ENCODE measurements at regions not wholly inside any gene's neighbourhood (a gene's known extent, or its start where the extent isn't known, plus 50 kb on each side); places are given as distances from the start of the nearest gene placed in this dataset.

DNA sequence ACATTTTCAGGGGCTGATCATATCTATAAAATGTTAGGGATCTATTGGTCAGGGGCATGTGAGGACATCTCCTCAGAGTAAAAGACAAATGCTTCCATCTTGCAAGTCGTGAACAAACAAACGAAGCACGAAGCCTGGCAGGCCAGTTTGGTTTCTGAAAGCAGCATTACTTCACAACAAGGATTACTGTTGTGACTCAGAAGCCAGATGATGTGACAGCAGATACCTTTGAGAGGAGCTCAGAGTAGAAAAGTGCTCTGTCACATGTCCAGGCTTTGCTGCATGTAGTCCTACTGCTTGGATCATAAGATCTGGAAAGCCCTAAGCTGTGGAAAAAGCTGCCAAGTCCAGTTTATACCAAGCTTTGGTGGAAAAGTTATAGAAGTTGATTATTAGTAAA lies 1827.2 kb downstream of the ARAP2 start:
- POLR2A ChIA-PET = no interaction called here
- CTCF ChIA-PET (ENCODE audit: unreplicated experiment) = no interaction called here

DNA sequence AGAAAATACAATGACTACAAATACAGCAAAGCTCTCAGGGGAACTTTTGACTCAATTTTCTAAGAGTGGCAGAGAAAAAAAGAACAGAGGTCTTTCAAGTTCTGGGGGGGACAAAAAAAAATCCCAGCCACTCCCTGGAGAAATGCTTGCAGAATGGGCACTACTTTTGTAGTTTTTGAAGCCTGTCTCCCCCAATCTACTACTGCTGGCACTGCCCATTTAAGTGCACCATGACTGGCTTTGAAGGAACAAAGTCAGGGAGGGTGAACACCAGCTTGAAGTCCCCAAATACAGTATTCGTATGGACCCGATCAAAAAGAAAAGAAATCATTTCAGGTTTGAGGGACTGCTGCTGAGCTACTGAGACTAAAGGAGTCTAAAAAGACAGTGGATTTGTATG lies 1824.4 kb downstream of the ARAP2 start:
- H3K4me3 ChIP-seq (ENCODE audit: low read depth, low read length, poor library complexity, severe bottlenecking) = no peak overlapping the region
- no peak overlapping the region for H3K27ac ChIP-seq (ENCODE audit: low read depth, low read length, poor library complexity, severe bottlenecking)
- CTCF ChIA-PET (ENCODE audit: unreplicated experiment) = no interaction called here
- H3K9me3 ChIP-seq (ENCODE audit: low read length) = 0 out of 2 replicates have a peak, but pooled peaks cover 5% of the 10 kb centered on the region
- H3K9me2 ChIP-seq (ENCODE audit: insufficient read depth, low read length) = no peaks in the 10 kb centered on the region
- TF ChIP-seq, protein P1, sequence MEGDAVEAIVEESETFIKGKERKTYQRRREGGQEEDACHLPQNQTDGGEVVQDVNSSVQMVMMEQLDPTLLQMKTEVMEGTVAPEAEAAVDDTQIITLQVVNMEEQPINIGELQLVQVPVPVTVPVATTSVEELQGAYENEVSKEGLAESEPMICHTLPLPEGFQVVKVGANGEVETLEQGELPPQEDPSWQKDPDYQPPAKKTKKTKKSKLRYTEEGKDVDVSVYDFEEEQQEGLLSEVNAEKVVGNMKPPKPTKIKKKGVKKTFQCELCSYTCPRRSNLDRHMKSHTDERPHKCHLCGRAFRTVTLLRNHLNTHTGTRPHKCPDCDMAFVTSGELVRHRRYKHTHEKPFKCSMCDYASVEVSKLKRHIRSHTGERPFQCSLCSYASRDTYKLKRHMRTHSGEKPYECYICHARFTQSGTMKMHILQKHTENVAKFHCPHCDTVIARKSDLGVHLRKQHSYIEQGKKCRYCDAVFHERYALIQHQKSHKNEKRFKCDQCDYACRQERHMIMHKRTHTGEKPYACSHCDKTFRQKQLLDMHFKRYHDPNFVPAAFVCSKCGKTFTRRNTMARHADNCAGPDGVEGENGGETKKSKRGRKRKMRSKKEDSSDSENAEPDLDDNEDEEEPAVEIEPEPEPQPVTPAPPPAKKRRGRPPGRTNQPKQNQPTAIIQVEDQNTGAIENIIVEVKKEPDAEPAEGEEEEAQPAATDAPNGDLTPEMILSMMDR (conservative IDR thresholded peaks at IDR 0.05; ENCODE audit: low read length) = no peak
- no peak for TF ChIP-seq EZH2phosphoT487 (IDR thresholded peaks at IDR 0.05; ENCODE audit: borderline replicate concordance, low read depth, low read length)
- H3K4me2 ChIP-seq (ENCODE audit: low read length) = no peak overlapping the region
- BruUV-seq (replicated peaks) = no TSS peak
- POLR2A ChIA-PET = interaction anchor here (0.7 to 0.9 kb wide), 2 partner anchors 21 to 24 kb away, joined by 3 to 9 read pairs; no protein-coding TSS in a partner anchor
- no peaks in the 10 kb centered on the region for H3K36me3 ChIP-seq (ENCODE audit: insufficient read depth, low read length)
- no peaks in the 10 kb centered on the region for H3K79me2 ChIP-seq (ENCODE audit: insufficient read depth, low read depth, low read length)
- no peak overlapping the region for H2AFZ ChIP-seq (ENCODE audit: low read length)
- intact Hi-C loops (cut with micrococcal nuclease; ENCODE audit: unreplicated experiment) = no loop called here
- DNase-seq (ENCODE audit: low spot score) = no peak
- H3K4me1 ChIP-seq (ENCODE audit: insufficient read depth, low read length, poor library complexity, severe bottlenecking) = no peaks in the 10 kb centered on the region
- H4K20me1 ChIP-seq (ENCODE audit: insufficient read depth, low read length) = no peaks in the 10 kb centered on the region

More for the DNA sequence above, 1827.2 kb downstream of the ARAP2 start:
- no peak for DNase-seq (ENCODE audit: low spot score)
- Histone ChIP-seq H3K36me3 (ENCODE audit: insufficient read depth, low read length) (no peaks in the 10 kb centered on the region), H3K79me2 (ENCODE audit: insufficient read depth, low read depth, low read length) (no peaks in the 10 kb centered on the region), H2AFZ (ENCODE audit: low read length) (no peak overlapping the region), H3K9me2 (ENCODE audit: insufficient read depth, low read length) (no peaks in the 10 kb centered on the region), H3K4me3 (ENCODE audit: low read depth, low read length, poor library complexity, severe bottlenecking) (no peak overlapping the region), H3K27ac (ENCODE audit: low read depth, low read length, poor library complexity, severe bottlenecking) (no peak overlapping the region), H3K4me1 (ENCODE audit: insufficient read depth, low read length, poor library complexity, severe bottlenecking) (no peaks in the 10 kb centered on the region), H4K20me1 (ENCODE audit: insufficient read depth, low read length) (no peaks in the 10 kb centered on the region), H3K4me2 (ENCODE audit: low read length) (no peak overlapping the region), H3K9me3 (ENCODE audit: low read length) (0 out of 2 replicates have a peak, but pooled peaks cover 5% of the 10 kb centered on the region)
- no TSS peak for BruUV-seq (replicated peaks)
- intact Hi-C loops (cut with micrococcal nuclease; ENCODE audit: unreplicated experiment) = no loop called here
- no peak for TF ChIP-seq EZH2phosphoT487 (IDR thresholded peaks at IDR 0.05; ENCODE audit: borderline replicate concordance, low read depth, low read length)
- TF ChIP-seq, protein P1 (conservative IDR thresholded peaks at IDR 0.05; ENCODE audit: low read length) = no peak

DNA sequence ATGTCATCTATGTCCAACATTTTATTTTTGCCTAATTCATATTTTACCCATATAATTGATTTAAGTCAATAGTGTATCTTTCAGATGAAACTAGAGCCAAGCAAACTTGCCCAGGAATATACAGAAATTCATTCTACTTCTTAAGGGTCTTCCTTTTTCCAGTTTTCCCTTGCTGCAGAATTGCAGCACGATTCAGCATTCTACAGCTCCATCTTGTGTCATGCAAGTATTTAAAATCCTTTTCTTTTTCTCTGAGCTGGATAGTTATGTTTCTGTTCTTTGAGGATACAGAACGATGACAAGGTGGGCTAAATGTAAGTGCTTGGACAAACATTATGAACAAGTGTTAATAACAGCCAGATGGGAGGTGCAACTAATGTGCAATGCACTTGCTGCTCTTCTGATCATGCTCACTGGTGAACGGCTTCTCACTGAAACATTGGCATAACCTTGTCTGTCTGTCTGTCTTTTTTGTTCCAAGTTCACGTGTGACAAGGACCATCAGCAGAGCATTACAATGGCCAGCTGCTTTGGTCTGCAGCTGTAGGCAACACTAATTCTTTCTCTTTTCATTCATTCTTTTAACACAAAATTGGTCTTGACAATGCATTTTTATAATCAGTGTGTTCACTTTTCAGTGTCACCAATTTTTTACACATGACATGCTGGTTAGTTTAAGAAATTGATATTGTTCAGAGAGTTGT lies 1821.7 kb downstream of the ARAP2 start:
- no peak overlapping the region for H3K4me3 ChIP-seq (ENCODE audit: low read depth, low read length, poor library complexity, severe bottlenecking)
- H3K9me2 ChIP-seq (ENCODE audit: insufficient read depth, low read length) = no peaks in the 10 kb centered on the region
- BruUV-seq (replicated peaks) = no TSS peak
- H3K79me2 ChIP-seq (ENCODE audit: insufficient read depth, low read depth, low read length) = no peaks in the 10 kb centered on the region
- no peak overlapping the region for H3K27ac ChIP-seq (ENCODE audit: low read depth, low read length, poor library complexity, severe bottlenecking)
- H3K36me3 ChIP-seq (ENCODE audit: insufficient read depth, low read length) = no peaks in the 10 kb centered on the region
- H4K20me1 ChIP-seq (ENCODE audit: insufficient read depth, low read length) = no peaks in the 10 kb centered on the region
- intact Hi-C loops (cut with micrococcal nuclease; ENCODE audit: unreplicated experiment) = no loop called here
- H3K9me3 ChIP-seq (ENCODE audit: low read length) = 0 out of 2 replicates have a peak, but pooled peaks cover 5% of the 10 kb centered on the region
- TF ChIP-seq, protein P1 (conservative IDR thresholded peaks at IDR 0.05; ENCODE audit: low read length) = no peak
- no peak for TF ChIP-seq EZH2phosphoT487 (IDR thresholded peaks at IDR 0.05; ENCODE audit: borderline replicate concordance, low read depth, low read length)
- no peak overlapping the region for H3K4me2 ChIP-seq (ENCODE audit: low read length)
- POLR2A ChIA-PET = no interaction called here
- no peak overlapping the region for H2AFZ ChIP-seq (ENCODE audit: low read length)
- no peak for DNase-seq (ENCODE audit: low spot score)
- H3K4me1 ChIP-seq (ENCODE audit: insufficient read depth, low read length, poor library complexity, severe bottlenecking) = no peaks in the 10 kb centered on the region
- CTCF ChIA-PET (ENCODE audit: unreplicated experiment) = no interaction called here
